Mesodermal cell (in vitro differentiated cells): ENCODE measurements at regions not wholly inside any gene's neighbourhood (a gene's known extent, or its start where the extent isn't known, plus 50 kb on each side); places are given as distances from the start of the nearest gene placed in this dataset.

Source experiments
- H3K27ac ChIP-seq: 2 replicates; pipeline ENCODE4 v1.7.0; 2013; ENCODE audit warnings: mild to moderate bottlenecking, low read depth, low read length, moderate library complexity; ENCODE audit not compliant: severe bottlenecking
- H3K36me3 ChIP-seq: 2 replicates; pipeline ENCODE4 v1.7.1; 2013; ENCODE audit warnings: mild to moderate bottlenecking, low read length, moderate library complexity; ENCODE audit not compliant: control insufficient read depth, insufficient read depth
- H3K4me1 ChIP-seq: one replicate; pipeline ENCODE4 v1.7.1; 2013; ENCODE audit warnings: mild to moderate bottlenecking, low read length; ENCODE audit not compliant: insufficient read depth, control insufficient read depth, poor library complexity, severe bottlenecking
- H3K4me3 ChIP-seq: 2 replicates; pipeline ENCODE4 v1.7.0; 2013; ENCODE audit warnings: low read length, control low read depth, mild to moderate bottlenecking; ENCODE audit not compliant: insufficient read depth, poor library complexity, severe bottlenecking; ENCODE audit errors: extremely low read depth
- H3K9me3 ChIP-seq: 2 replicates; pipeline ENCODE4 v1.7.1; 2013; ENCODE audit warnings: mild to moderate bottlenecking, low read length, moderate library complexity; ENCODE audit not compliant: control insufficient read depth
- WGBS, 2 experiments: methylation state at CpG; one replicate each; pipeline ENCODE4 v1.1.5; 2013; ENCODE audit warnings: missing lambda C conversion rate in 2 of 2; ENCODE audit not compliant: insufficient coverage in 2 of 2; 5-methylcytosine and 5-hydroxymethylcytosine counted together

DNA sequence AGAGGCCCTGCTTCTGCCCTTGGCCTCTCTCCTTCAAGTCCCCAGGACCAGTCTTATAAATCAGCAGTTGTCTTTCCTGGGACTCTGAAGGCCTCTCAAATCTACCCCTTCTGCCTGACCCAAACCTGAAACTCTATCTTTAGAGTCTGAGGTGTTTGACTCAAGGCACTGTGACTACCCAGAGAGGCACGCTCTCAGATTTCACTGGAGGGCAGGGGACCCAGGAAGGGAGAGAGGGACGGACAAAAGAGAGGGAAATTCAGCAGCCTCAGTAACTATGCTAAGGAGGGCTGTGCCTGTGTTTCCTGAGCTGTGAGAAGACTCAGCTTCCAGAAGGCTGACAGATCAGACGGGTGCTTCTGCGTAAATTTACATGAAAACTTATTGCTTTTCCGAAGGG lies 217.8 kb downstream of the HAUS1 start:
- H3K4me1 ChIP-seq = peaks cover 4% of the 10 kb centered on the region
- H3K9me3 ChIP-seq = no peaks in the 10 kb centered on the region
- WGBS, 2 experiments = 29 to 38% methylated on average over 2 to 3 of the region's 5 CpGs
- H3K36me3 ChIP-seq = no peaks in the 10 kb centered on the region
- H3K27ac ChIP-seq = no peak overlapping the region
- no peak overlapping the region for H3K4me3 ChIP-seq

DNA sequence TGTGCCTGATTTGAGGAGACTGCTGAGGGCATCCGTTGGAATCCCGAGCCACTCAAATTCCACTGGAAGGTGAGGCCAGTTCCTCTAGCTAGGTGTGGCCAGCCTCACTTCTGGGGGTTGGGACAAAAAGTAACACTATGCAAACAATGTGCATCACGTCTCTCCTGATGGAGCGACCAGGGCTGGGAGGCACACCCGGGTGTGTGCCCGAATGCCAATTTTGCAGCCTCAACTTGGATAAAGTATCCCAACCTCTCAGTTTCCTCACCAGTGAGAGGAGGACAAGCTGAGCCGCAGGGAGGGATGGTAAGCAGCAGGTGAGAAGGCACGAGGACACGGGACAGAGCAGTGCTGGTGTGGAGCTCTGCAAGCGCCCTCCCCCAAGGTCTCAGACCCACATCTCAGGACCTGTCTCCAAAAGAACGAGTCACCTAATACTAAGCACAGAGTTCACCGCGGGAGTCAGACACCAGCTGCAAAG lies 218.3 kb downstream of the HAUS1 start:
- WGBS, 2 experiments = 68 to 70% methylated on average over 8 of the region's 13 CpGs
- no peak overlapping the region for H3K4me3 ChIP-seq
- H3K27ac ChIP-seq = no peak overlapping the region

DNA sequence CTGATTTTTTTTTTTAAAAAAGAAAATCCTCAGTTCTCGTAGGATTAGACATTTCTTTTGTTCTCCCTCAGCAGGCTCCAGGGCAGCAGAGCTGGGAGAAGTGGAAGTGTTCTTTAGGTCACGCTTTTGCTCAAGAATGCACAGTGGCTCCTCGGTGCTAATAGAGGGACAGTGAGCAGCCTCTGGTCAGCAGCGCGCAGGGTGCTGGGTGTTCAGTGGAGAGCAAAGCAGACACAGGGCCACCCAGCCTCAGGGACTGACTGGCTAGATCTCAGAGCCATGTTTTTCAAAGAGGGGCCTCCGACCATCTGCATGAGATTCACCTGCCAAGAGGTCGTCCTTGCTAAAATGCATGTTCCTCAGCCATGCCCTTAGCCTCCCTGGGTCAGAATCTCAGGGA lies 218.8 kb downstream of the HAUS1 start:
- H3K36me3 ChIP-seq = no peaks in the 10 kb centered on the region
- WGBS, 2 experiments = 77 to 84% methylated on average over 6 of the region's 7 CpGs
- H3K27ac ChIP-seq = no peak overlapping the region
- H3K9me3 ChIP-seq = no peaks in the 10 kb centered on the region
- no peak overlapping the region for H3K4me3 ChIP-seq
- H3K4me1 ChIP-seq = peaks cover 4% of the 10 kb centered on the region

More for the DNA sequence above, 218.3 kb downstream of the HAUS1 start:
- Histone ChIP-seq H3K4me1 (peaks cover 4% of the 10 kb centered on the region), H3K36me3 (no peaks in the 10 kb centered on the region), H3K9me3 (no peaks in the 10 kb centered on the region)

DNA sequence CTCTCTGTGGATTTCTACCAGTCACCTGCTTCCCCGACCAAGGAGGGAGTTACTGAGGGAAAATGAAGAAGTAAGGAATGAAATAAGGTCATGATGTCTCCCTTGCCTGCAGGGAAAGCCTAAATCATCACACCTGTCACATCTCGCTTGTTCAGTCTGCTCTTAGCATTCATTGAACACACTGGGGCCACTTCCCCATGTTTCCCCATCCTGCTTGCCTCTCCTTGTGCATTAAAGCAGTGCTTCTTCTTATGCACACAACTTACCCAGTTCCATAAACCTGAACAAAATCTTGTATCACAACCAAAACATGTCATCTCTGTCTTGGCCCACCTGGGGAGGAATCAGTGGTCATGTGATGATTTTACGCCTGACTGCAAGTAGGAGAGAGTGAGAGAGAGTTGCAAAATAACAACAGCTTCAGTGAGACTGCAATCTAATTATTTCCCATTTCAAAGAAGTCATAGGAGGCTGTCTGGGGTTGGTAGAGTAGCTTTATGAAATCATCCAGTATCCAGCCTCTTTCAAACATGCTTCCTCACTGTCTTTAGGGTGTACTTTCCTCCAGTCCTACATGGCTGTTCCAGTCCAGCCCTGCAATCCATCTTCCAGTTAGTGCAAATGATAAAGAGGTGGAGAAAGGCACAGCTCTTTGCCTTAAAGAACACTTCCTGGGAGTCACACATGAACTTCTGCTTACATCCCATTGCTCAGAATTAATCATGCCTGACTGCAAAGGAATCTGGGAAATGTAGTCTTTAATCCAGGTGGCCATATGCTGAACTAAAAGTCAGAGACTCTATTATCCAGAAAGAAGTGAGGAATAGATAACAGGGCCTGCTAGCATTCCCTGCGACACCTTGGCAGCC lies 220.1 kb downstream of the HAUS1 start:
- H3K4me1 ChIP-seq = peaks cover 4% of the 10 kb centered on the region
- 83 to 100% methylated on average over 2 to 3 of the region's 4 CpGs for WGBS, 2 experiments
- no peak overlapping the region for H3K27ac ChIP-seq
- no peak overlapping the region for H3K4me3 ChIP-seq
- no peaks in the 10 kb centered on the region for H3K9me3 ChIP-seq
- H3K36me3 ChIP-seq = no peaks in the 10 kb centered on the region

DNA sequence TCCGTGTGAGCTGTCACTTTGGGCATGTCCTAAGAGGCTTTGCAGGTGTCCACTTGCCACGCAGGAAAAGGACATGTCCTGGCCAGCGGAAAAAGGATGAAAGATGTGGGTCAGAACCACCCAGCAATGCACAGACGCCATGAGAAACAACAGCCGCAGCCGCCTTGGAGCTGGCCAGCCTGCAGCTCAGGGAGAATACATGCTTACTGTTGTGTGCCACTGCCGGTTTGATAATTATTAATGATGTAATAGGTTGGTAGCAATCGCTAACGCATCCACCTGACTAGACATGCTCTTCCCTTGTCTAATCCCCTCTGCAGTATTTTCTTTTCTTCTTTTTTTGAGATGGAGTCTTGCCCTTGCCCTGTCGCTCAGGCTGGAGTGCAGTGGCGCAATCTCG lies 221.7 kb downstream of the HAUS1 start:
- Histone ChIP-seq H3K4me1 (peaks cover 7% of the 10 kb centered on the region), H3K27ac (no peak overlapping the region), H3K4me3 (no peak overlapping the region), H3K9me3 (no peaks in the 10 kb centered on the region), H3K36me3 (no peaks in the 10 kb centered on the region)
- 95 to 96% methylated on average over 7 to 9 of the region's 12 CpGs for WGBS, 2 experiments

GRCh38 chr18:46329736-46330246 lies 225.6 kb downstream of the HAUS1 start:
- 75 to 81% methylated on average over 8 of the region's 8 CpGs for whole genome bisulfite sequencing, 2 experiments
- no peaks in the 10 kb centered on the region for H3K9me3 ChIP-seq
- no peak overlapping the region for H3K4me3 ChIP-seq
- H3K36me3 ChIP-seq = no peaks in the 10 kb centered on the region
- H3K4me1 ChIP-seq = peaks cover 4% of the 10 kb centered on the region
- H3K27ac ChIP-seq = no peak overlapping the region

- H3K4me1 ChIP-seq = peaks cover 20% of the 10 kb centered on the region
- H3K9me3 ChIP-seq = no peaks in the 10 kb centered on the region
- H3K4me3 ChIP-seq = no peak overlapping the region
- no peaks in the 10 kb centered on the region for H3K36me3 ChIP-seq
- WGBS, 2 experiments = 80 to 100% methylated on average over 1 of the region's 1 CpG
- H3K27ac ChIP-seq = no peak overlapping the region
Measured at GRCh38 chr18:46331316-46331715, 227.1 kb downstream of the HAUS1 start.

DNA sequence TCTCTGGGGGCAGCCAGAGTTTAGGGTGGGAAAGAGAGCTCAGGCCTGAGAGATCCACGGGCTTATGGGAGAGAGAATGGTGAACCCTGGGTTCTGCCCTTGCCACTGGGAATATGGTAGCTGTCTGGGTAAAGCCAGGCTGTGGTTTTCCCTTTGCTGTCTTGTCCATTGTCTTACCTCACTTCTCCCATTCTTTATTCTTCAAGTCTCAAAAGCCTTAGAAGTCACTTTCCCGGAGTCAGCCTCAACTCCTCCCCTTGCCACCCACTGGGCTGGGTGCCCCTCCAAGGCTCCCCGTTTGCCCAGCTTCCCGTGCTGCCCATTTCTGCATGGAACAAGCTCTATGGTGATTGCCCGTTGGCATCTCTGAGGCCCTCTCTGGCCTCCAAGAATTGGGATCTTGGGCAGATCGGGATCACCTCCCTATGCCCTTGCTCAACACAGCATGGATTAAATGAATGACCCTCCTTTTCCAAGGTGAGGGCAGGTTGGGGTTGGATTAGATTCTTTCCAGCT lies 228.2 kb downstream of the HAUS1 start:
- Histone ChIP-seq H3K9me3 (no peaks in the 10 kb centered on the region), H3K4me3 (no peak overlapping the region), H3K27ac (no peak overlapping the region), H3K36me3 (no peaks in the 10 kb centered on the region), H3K4me1 (peaks cover 20% of the 10 kb centered on the region)
- 86 to 92% methylated on average over 4 to 6 of the region's 6 CpGs for WGBS, 2 experiments

GRCh38 chr18:46332921-46333341 lies 228.7 kb downstream of the HAUS1 start:
- H3K4me1 ChIP-seq = peaks cover 23% of the 10 kb centered on the region
- 54 to 73% methylated on average over 7 to 8 of the region's 9 CpGs for WGBS, 2 experiments
- peak overlapping the region; percentile 63 for H3K4me3 ChIP-seq
- H3K27ac ChIP-seq = no peak overlapping the region
- H3K36me3 ChIP-seq = no peaks in the 10 kb centered on the region
- H3K9me3 ChIP-seq = no peaks in the 10 kb centered on the region

- peaks cover 28% of the 10 kb centered on the region for H3K4me1 ChIP-seq
- H3K27ac ChIP-seq = no peak overlapping the region
- 7 to 8% methylated on average over 44 to 53 of the region's 77 CpGs for WGBS, 2 experiments
- no peaks in the 10 kb centered on the region for H3K36me3 ChIP-seq
- H3K4me3 ChIP-seq = peak overlapping the region; percentile 63
- H3K9me3 ChIP-seq = no peaks in the 10 kb centered on the region
Measured at GRCh38 chr18:46333431-46334135, 229.4 kb downstream of the HAUS1 start.
